ENCODE measurements at regions not wholly inside any gene's neighbourhood (a gene's known extent, or its start where the extent isn't known, plus 50 kb on each side); places are given as distances from the start of the nearest gene placed in this dataset.

DNA sequence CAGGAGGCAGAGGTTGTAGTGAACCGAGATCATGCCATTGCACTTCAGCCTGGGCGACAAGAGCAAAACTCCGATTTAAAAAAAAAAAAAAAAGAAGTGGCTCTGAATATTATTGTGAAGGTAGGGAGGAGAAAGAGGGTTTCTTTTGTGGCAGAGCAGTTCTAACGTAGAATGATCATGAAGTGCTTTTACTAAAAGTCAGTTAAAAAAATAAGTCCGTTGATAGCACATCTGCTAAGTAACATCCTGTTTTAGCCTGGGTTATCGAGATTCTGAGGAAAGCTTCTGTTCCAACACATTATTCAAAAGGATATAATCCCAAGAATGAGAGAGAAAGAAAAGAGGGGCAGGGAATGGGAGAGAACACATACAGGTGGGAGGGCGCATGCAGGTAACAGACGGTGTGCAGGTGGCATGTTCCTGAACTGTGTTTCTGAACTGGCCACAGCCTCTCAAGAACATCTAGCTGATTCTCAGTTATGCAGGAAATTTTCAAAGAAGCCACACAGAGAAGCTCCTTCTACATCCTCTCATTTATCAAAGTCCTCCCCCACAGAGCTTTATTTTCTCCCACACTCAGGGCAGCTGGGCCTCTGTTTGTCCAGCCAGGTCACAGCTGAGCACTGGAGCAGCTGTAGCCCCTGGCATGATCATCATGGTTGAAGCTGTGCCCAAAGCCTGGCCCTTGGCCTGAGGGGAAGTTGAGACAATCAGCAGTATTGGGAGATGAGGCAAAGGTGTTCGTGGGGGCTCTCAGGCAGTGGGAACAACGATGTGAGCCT lies 342.3 kb downstream of the ZNF674 start:
- no peak for TF ChIP-seq POLR2AphosphoS5 (IDR thresholded peaks at IDR 0.05; ENCODE audit: low read depth, low read length)
- TF ChIP-seq POLR2A (IDR thresholded peaks at IDR 0.05; ENCODE audit: low read depth, low read length) = no peak
- no peak for TF ChIP-seq PAX5 (IDR thresholded peaks at IDR 0.05; ENCODE audit: insufficient read depth, low read length, severe bottlenecking)
- no peak for TF ChIP-seq TAF1 (IDR thresholded peaks at IDR 0.05; ENCODE audit: low read depth, low read length)
